ENCODE measurements at regions not wholly inside any gene's neighbourhood (a gene's known extent, or its start where the extent isn't known, plus 50 kb on each side); places are given as distances from the start of the nearest gene placed in this dataset.
A peak's percentile ranks its signal among the peaks of the same experiment; 100 is the strongest.

GRCh38 chr4:147056940-147057610, 111.4 kb upstream of the TTC29 start:
- no peak for DNase-seq

GRCh38 chr4:147057611-147058190, 112.0 kb upstream of the TTC29 start:
- DNase-seq, result no peak

- no peak for DNase-seq
Measured at GRCh38 chr4:147059064-147059731, 113.5 kb upstream of the TTC29 start.

GRCh38 chr4:147060151-147060931, 114.7 kb upstream of the TTC29 start:
- DNase-seq, result no peak

GRCh38 chr4:147064856-147065255, 119.2 kb upstream of the TTC29 start:
- no peak for DNase-seq

- no peak for DNase-seq
Measured at GRCh38 chr4:147068564-147068963, 122.9 kb upstream of the TTC29 start.

- no peak for DNase-seq
Measured at GRCh38 chr4:147071209-147071740, 125.6 kb upstream of the TTC29 start.

- no peak for DNase-seq
Measured at GRCh38 chr4:147076179-147076578, 130.5 kb upstream of the TTC29 start.

- no peak for DNase-seq
Measured at GRCh38 chr4:147076728-147077127, 131.1 kb upstream of the TTC29 start.

- DNase-seq, result no peak
Measured at GRCh38 chr4:147078362-147078761, 132.7 kb upstream of the TTC29 start.

GRCh38 chr4:147078875-147079658, 133.4 kb upstream of the TTC29 start:
- no peak for DNase-seq

GRCh38 chr4:147084861-147085260, 139.2 kb upstream of the TTC29 start:
- DNase-seq, result no peak

GRCh38 chr4:147085781-147086180, 140.1 kb upstream of the TTC29 start:
- no peak for DNase-seq

- DNase-seq, result no peak
Measured at GRCh38 chr4:147088146-147088545, 142.5 kb upstream of the TTC29 start.

- no peak for DNase-seq
Measured at GRCh38 chr4:147090486-147090885, 144.8 kb upstream of the TTC29 start.

- DNase-seq, result no peak
Measured at GRCh38 chr4:147093206-147093605, 147.5 kb upstream of the TTC29 start.

GRCh38 chr4:147094238-147094637, 148.6 kb upstream of the TTC29 start:
- DNase-seq, result no peak

GRCh38 chr4:147096667-147097604, 151.3 kb upstream of the TTC29 start:
- DNase-seq, result no peak

GRCh38 chr4:147101678-147102077, 156.0 kb upstream of the TTC29 start:
- DNase-seq, result no peak

GRCh38 chr4:147102596-147102995, 156.9 kb upstream of the TTC29 start:
- no peak for DNase-seq

- peak; percentile 39 for DNase-seq
Measured at GRCh38 chr4:147103403-147103946, 157.8 kb upstream of the TTC29 start.
